ENCODE measurements at regions not wholly inside any gene's neighbourhood (a gene's known extent, or its start where the extent isn't known, plus 50 kb on each side); places are given as distances from the start of the nearest gene placed in this dataset.
"Not testable (repeated sequence)": the region's sequence is repeated elsewhere in the genome, so short reads cannot be mapped to it uniquely, and the experiment has no call there.

GRCh38 chr12:59326457-59326856 lies 269.4 kb upstream of the SLC16A7 start:
- H3K9me3 ChIP-seq (ENCODE audit: low read depth, low read length); H3K4me3 ChIP-seq (ENCODE audit: insufficient read depth, low read length); H3K36me3 ChIP-seq (ENCODE audit: insufficient read depth, low read length); H3K27me3 ChIP-seq (ENCODE audit: insufficient read depth, low read length); H3K4me2 ChIP-seq (ENCODE audit: insufficient read depth, low read length); H3K27ac ChIP-seq (ENCODE audit: low read depth, low read length); H3K79me2 ChIP-seq (ENCODE audit: insufficient read depth, low read length); DNase-seq (ENCODE audit: insufficient read length, low spot score, missing footprints); H3K4me1 ChIP-seq (ENCODE audit: insufficient read depth, low read length); H4K20me1 ChIP-seq (ENCODE audit: insufficient read depth, low read length); H2AFZ ChIP-seq (ENCODE audit: low read length): not testable (repeated sequence)

- Histone ChIP-seq H3K4me1 (ENCODE audit: insufficient read depth, low read length) (no peaks in the 10 kb centered on the region), H3K27me3 (ENCODE audit: insufficient read depth, low read length) (no peaks in the 10 kb centered on the region), H3K79me2 (ENCODE audit: insufficient read depth, low read length) (no peaks in the 10 kb centered on the region), H3K36me3 (ENCODE audit: insufficient read depth, low read length) (no peaks in the 10 kb centered on the region), H3K4me3 (ENCODE audit: insufficient read depth, low read length) (no peak overlapping the region), H4K20me1 (ENCODE audit: insufficient read depth, low read length) (no peaks in the 10 kb centered on the region), H2AFZ (ENCODE audit: low read length) (no peak overlapping the region), H3K9me3 (ENCODE audit: low read depth, low read length) (no peaks in the 10 kb centered on the region), H3K27ac (ENCODE audit: low read depth, low read length) (no peak overlapping the region), H3K4me2 (ENCODE audit: insufficient read depth, low read length) (no peak overlapping the region)
- DNase-seq (ENCODE audit: insufficient read length, low spot score, missing footprints): no peak
- no peak for TF ChIP-seq CTCF (IDR thresholded peaks at IDR 0.05; ENCODE audit: extremely low read depth, low read depth, low read length)
Observed at GRCh38 chr12:59322473-59322872, 273.4 kb upstream of the SLC16A7 start.

- no peak for TF ChIP-seq CTCF (IDR thresholded peaks at IDR 0.05; ENCODE audit: extremely low read depth, low read depth, low read length)
- no peak for DNase-seq (ENCODE audit: insufficient read length, low spot score, missing footprints)
- H3K27me3 ChIP-seq (ENCODE audit: insufficient read depth, low read length): no peaks in the 10 kb centered on the region
- no peaks in the 10 kb centered on the region for H3K36me3 ChIP-seq (ENCODE audit: insufficient read depth, low read length)
- no peak overlapping the region for H3K27ac ChIP-seq (ENCODE audit: low read depth, low read length)
- H3K4me3 ChIP-seq (ENCODE audit: insufficient read depth, low read length): no peak overlapping the region
- H3K79me2 ChIP-seq (ENCODE audit: insufficient read depth, low read length): no peaks in the 10 kb centered on the region
- H3K4me2 ChIP-seq (ENCODE audit: insufficient read depth, low read length): no peak overlapping the region
- H2AFZ ChIP-seq (ENCODE audit: low read length): no peak overlapping the region
- no peaks in the 10 kb centered on the region for H4K20me1 ChIP-seq (ENCODE audit: insufficient read depth, low read length)
- H3K9me3 ChIP-seq (ENCODE audit: low read depth, low read length): no peaks in the 10 kb centered on the region
- no peaks in the 10 kb centered on the region for H3K4me1 ChIP-seq (ENCODE audit: insufficient read depth, low read length)
Observed at GRCh38 chr12:59321278-59321677, 274.6 kb upstream of the SLC16A7 start.

GRCh38 chr12:59320112-59320511 lies 275.7 kb upstream of the SLC16A7 start:
- Histone ChIP-seq H3K4me3 (ENCODE audit: insufficient read depth, low read length) (no peak overlapping the region), H3K79me2 (ENCODE audit: insufficient read depth, low read length) (no peaks in the 10 kb centered on the region), H4K20me1 (ENCODE audit: insufficient read depth, low read length) (no peaks in the 10 kb centered on the region), H3K9me3 (ENCODE audit: low read depth, low read length) (no peaks in the 10 kb centered on the region), H3K36me3 (ENCODE audit: insufficient read depth, low read length) (no peaks in the 10 kb centered on the region), H3K27me3 (ENCODE audit: insufficient read depth, low read length) (no peaks in the 10 kb centered on the region), H2AFZ (ENCODE audit: low read length) (no peak overlapping the region), H3K27ac (ENCODE audit: low read depth, low read length) (no peak overlapping the region), H3K4me2 (ENCODE audit: insufficient read depth, low read length) (no peak overlapping the region), H3K4me1 (ENCODE audit: insufficient read depth, low read length) (no peaks in the 10 kb centered on the region)
- DNase-seq (ENCODE audit: insufficient read length, low spot score, missing footprints): no peak
- TF ChIP-seq CTCF (IDR thresholded peaks at IDR 0.05; ENCODE audit: extremely low read depth, low read depth, low read length): no peak

GRCh38 chr12:59318940-59319339 lies 276.9 kb upstream of the SLC16A7 start:
- no peaks in the 10 kb centered on the region for H3K9me3 ChIP-seq (ENCODE audit: low read depth, low read length)
- DNase-seq (ENCODE audit: insufficient read length, low spot score, missing footprints): no peak
- no peaks in the 10 kb centered on the region for H3K4me1 ChIP-seq (ENCODE audit: insufficient read depth, low read length)
- H2AFZ ChIP-seq (ENCODE audit: low read length): no peak overlapping the region
- no peak overlapping the region for H3K27ac ChIP-seq (ENCODE audit: low read depth, low read length)
- no peaks in the 10 kb centered on the region for H3K27me3 ChIP-seq (ENCODE audit: insufficient read depth, low read length)
- no peaks in the 10 kb centered on the region for H3K36me3 ChIP-seq (ENCODE audit: insufficient read depth, low read length)
- no peak overlapping the region for H3K4me3 ChIP-seq (ENCODE audit: insufficient read depth, low read length)
- no peak for TF ChIP-seq CTCF (IDR thresholded peaks at IDR 0.05; ENCODE audit: extremely low read depth, low read depth, low read length)
- H3K79me2 ChIP-seq (ENCODE audit: insufficient read depth, low read length): no peaks in the 10 kb centered on the region
- H3K4me2 ChIP-seq (ENCODE audit: insufficient read depth, low read length): no peak overlapping the region
- no peaks in the 10 kb centered on the region for H4K20me1 ChIP-seq (ENCODE audit: insufficient read depth, low read length)

Data from osteoblast (primary cell).